Spleen (tissue), 11 donors: ENCODE measurements at regions not wholly inside any gene's neighbourhood (a gene's known extent, or its start where the extent isn't known, plus 50 kb on each side); places are given as distances from the start of the nearest gene placed in this dataset.
A peak's percentile ranks its signal among the peaks of the same experiment; 100 is the strongest.

Source experiments
- DNase-seq: peaks from one replicate; pipeline ENCODE4 v3.0.0-alpha.2; 2020
- H3K27ac ChIP-seq, 8 donors: fragments of 200-600 bp; sonication (generic) in 7 of 8; 1 replicate in 4 of 8; 2 replicates in 4 of 8; pipeline versions ENCODE4 v1.5.0 to v1.8.0; 2016 to 2021; ENCODE audit warnings: inconsistent platforms in 4 of 8, mild to moderate bottlenecking in 4 of 8, moderate library complexity in 1 of 8
- H3K27me3 ChIP-seq, 7 donors: fragments of 200-600 bp; sonication (generic) in 6 of 7; replicated peaks in 1 of 7; 1 replicate in 4 of 7; 2 replicates in 3 of 7; pipeline versions ENCODE4 v1.5.0 to v1.8.0; 2016 to 2021; ENCODE audit warnings: inconsistent platforms in 3 of 7, mild to moderate bottlenecking in 1 of 7
- H3K36me3 ChIP-seq, 6 donors: fragments of 200-600 bp; sonication (generic) in 5 of 6; 1 replicate in 4 of 6; 2 replicates in 2 of 6; pipeline versions ENCODE4 v1.5.0 to v1.8.0; 2016 to 2021; ENCODE audit warnings: inconsistent platforms in 2 of 6
- H3K4me1 ChIP-seq, 6 donors: fragments of 200-600 bp; sonication (generic) in 5 of 6; 1 replicate in 3 of 6; 2 replicates in 3 of 6; pipeline versions ENCODE4 v1.5.0 to v1.8.0; 2016 to 2021; ENCODE audit warnings: inconsistent platforms in 3 of 6
- H3K4me3 ChIP-seq, 8 donors: fragments of 200-600 bp; sonication (generic) in 7 of 8; 1 replicate in 4 of 8; 2 replicates in 4 of 8; pipeline versions ENCODE4 v1.5.0 to v1.8.0; 2016 to 2021; ENCODE audit warnings: inconsistent platforms in 4 of 8, mild to moderate bottlenecking in 4 of 8, moderate library complexity in 2 of 8
- H3K9me3 ChIP-seq, 8 donors: fragments of 200-600 bp; sonication (generic) in 7 of 8; 1 replicate in 4 of 8; 2 replicates in 4 of 8; pipeline versions ENCODE4 v1.5.0 to v1.8.0; 2016 to 2021; ENCODE audit warnings: inconsistent platforms in 4 of 8
- POLR2A ChIP-seq, 3 donors: fragments of 450-650 bp; IDR thresholded peaks; one replicate each; pipeline ENCODE4 v1.5.1; 2017; ENCODE audit warnings: antibody characterized with exemption in 3 of 3, mild to moderate bottlenecking in 1 of 3
- POLR2AphosphoS5 ChIP-seq, 3 donors: sonication (generic); formaldehyde crosslinking; IDR thresholded peaks; one replicate each; pipeline ENCODE4 v1.5.1; 2017; ENCODE audit warnings: antibody characterized with exemption in 3 of 3
- WGBS, 5 donors: extraction: QIAGEN DNeasy Blood & Tissue Kit in 3 of 5; methylation state at CpG; one replicate each; pipeline versions ENCODE4 v1.1.5 to v1.1.7; 2013 to 2018; 5-methylcytosine and 5-hydroxymethylcytosine counted together
- intact Hi-C: fragments of 100-400 bp; cut with DNase I; formaldehyde crosslinking; loops from one replicate; pipeline ENCODE4 v1.15.0; 2023; ENCODE audit warnings: low total_unique reads
- TF ChIP-seq, protein P1 (sequence below), 11 experiments: fragments of 200-600 bp in 7 of 11; fragments of 450-650 bp in 4 of 11; sonication (generic) in 4 of 11; IDR thresholded peaks in 8 of 11; conservative IDR thresholded peaks in 3 of 11; 1 replicate in 7 of 11; 2 replicates in 4 of 11; pipeline versions ENCODE4 v1.4.0 to v1.8.0; 2016 to 2021; ENCODE audit warnings: antibody characterized with exemption in 11 of 11, inconsistent platforms in 4 of 11, mild to moderate bottlenecking in 1 of 11
- donor health status: healthy with polysubstance abuse.
- donor health status: DM: no; HTN: no; CAD: no; lungs with moderate emphysema.
- donor health status: DM: no; HTN: no; CAD: no.
- donor health status: Bipolar disorder and iron deficiency.
- donor health status: healthy.
- donor health status: DM: no; HTN: no; CAD: no.
- donor health status: DM: yes; HTN: yes; CAD: no.

DNA sequence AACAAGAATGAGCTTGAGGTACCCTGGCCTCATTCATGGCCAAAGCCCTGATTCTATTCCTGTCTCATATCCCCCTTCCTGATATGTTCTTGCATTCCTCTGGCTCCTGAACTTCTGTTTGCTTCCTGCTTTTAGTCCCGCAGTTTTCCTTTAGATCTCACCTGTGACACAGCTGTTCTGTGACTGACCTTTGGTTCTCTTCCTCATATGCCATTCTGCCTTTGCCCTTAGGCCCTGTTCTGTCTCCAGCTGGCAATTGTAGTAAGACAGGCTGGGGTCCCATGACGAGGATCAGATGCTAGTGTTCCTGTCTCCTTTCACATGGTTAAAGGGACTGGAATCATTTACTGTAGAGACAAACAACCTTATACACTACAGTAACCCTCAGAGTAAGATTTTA is 59.0 kb upstream of the PDE3B start:
- intact Hi-C loops: no loop called here
- 61 to 79% (median 76%) methylated on average over 2 of the region's 2 CpGs for whole genome bisulfite sequencing, 5 donors
- H3K9me3 ChIP-seq: no peaks in the 10 kb centered on the region
- no peak overlapping the region for H3K27ac ChIP-seq
- TF ChIP-seq, protein P1, sequence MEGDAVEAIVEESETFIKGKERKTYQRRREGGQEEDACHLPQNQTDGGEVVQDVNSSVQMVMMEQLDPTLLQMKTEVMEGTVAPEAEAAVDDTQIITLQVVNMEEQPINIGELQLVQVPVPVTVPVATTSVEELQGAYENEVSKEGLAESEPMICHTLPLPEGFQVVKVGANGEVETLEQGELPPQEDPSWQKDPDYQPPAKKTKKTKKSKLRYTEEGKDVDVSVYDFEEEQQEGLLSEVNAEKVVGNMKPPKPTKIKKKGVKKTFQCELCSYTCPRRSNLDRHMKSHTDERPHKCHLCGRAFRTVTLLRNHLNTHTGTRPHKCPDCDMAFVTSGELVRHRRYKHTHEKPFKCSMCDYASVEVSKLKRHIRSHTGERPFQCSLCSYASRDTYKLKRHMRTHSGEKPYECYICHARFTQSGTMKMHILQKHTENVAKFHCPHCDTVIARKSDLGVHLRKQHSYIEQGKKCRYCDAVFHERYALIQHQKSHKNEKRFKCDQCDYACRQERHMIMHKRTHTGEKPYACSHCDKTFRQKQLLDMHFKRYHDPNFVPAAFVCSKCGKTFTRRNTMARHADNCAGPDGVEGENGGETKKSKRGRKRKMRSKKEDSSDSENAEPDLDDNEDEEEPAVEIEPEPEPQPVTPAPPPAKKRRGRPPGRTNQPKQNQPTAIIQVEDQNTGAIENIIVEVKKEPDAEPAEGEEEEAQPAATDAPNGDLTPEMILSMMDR (IDR thresholded peaks at IDR 0.05 in 8 of 11, conservative IDR thresholded peaks at IDR 0.05 in 3 of 11): no peak
- TF ChIP-seq POLR2AphosphoS5 (IDR thresholded peaks at IDR 0.05): no peak
- TF ChIP-seq POLR2A (IDR thresholded peaks at IDR 0.05): no peak
- no peaks in the 10 kb centered on the region for H3K36me3 ChIP-seq
- DNase-seq: no peak
- no peaks in the 10 kb centered on the region for H3K27me3 ChIP-seq
- peaks cover 0 to 18% (median 5%) of the 10 kb centered on the region in 6 donors for H3K4me1 ChIP-seq
- no peak overlapping the region for H3K4me3 ChIP-seq

DNA sequence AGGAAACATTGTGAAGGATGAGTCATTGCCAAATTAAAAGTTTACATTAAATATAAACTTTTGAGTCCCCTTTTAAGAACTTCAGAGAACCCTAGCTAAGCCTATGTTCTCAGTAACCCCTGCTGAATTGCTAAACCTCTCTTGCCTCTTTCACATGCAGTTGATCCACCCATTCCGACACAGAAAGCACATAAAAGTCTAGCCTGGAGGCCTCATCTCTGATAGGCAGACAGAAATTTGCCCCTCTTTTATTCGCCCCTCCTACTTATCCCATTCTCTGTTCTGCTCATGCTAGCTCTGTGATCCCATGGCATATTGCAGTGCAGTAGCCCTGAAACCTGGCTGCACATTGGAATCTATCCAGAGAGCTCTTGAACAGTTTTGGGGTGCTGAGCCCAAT is 58.2 kb upstream of the PDE3B start:
- Histone ChIP-seq H3K36me3 (no peaks in the 10 kb centered on the region), H3K4me1 (peaks cover 0 to 10% (median 0%) of the 10 kb centered on the region in 6 donors), H3K9me3 (no peaks in the 10 kb centered on the region), H3K4me3 (no peak overlapping the region), H3K27me3 (no peaks in the 10 kb centered on the region), H3K27ac (no peak overlapping the region)
- TF ChIP-seq, protein P1 (IDR thresholded peaks at IDR 0.05 in 8 of 11, conservative IDR thresholded peaks at IDR 0.05 in 3 of 11): no peak
- TF ChIP-seq POLR2AphosphoS5 (IDR thresholded peaks at IDR 0.05) (no peak), POLR2A (IDR thresholded peaks at IDR 0.05) (no peak)
- 89 to 100% (median 97%) methylated on average over 2 of the region's 2 CpGs for WGBS, 5 donors
- intact Hi-C loops: no loop called here
- DNase-seq: no peak

DNA sequence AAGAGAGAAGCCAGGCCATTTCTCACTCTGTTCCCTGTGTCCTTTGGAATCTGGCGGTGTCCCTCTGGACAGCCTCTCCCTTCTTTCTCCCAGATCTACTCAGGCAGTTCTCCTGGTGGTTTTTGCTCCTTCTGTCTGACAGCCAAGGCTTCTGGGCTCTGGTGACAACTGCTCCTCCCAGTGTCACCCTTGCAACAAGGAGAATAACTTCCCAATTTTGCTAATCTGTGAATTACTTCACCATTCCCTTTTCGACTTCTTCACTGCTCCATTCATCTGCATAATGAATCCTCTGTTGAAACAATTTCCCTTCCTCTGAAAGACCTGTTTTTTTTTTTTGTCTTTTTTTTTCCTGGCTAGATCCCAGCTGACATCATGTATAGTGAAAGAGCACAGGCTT is 56.3 kb upstream of the PDE3B start:
- Histone ChIP-seq H3K9me3 (no peaks in the 10 kb centered on the region), H3K27ac (peak overlapping the region in 1 of 8 donors; percentile 38), H3K27me3 (no peaks in the 10 kb centered on the region), H3K4me1 (peaks cover 0 to 10% (median 0%) of the 10 kb centered on the region in 6 donors), H3K4me3 (no peak overlapping the region), H3K36me3 (no peaks in the 10 kb centered on the region)
- intact Hi-C loops: no loop called here
- DNase-seq: no peak
- 55 to 83% (median 65%) methylated on average over 2 of the region's 2 CpGs for WGBS, 5 donors
- TF ChIP-seq, protein P1 (IDR thresholded peaks at IDR 0.05 in 8 of 11, conservative IDR thresholded peaks at IDR 0.05 in 3 of 11): no peak
- TF ChIP-seq POLR2AphosphoS5 (IDR thresholded peaks at IDR 0.05) (no peak), POLR2A (IDR thresholded peaks at IDR 0.05) (no peak)

DNA sequence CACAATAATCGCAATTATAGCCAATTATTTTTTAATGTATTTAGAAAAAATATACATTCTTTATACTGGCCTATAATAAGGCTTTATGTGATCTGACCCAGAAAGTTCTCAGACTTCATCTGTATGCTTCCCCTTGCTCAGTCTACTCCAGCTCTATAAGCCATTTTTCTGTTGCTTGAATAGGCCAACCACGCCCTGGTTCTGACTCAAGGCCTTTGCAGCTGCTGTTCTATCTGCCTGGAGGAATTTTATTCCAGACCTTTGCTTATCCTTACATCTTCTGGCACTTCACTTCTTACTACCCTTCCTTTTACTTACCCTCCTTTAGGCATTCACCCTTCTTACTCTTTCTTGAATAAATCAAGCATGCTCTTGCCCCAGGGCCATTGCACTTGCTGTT is 54.9 kb upstream of the PDE3B start:
- H3K4me1 ChIP-seq: peaks cover 0 to 10% (median 0%) of the 10 kb centered on the region in 6 donors
- TF ChIP-seq POLR2A (IDR thresholded peaks at IDR 0.05) (no peak), POLR2AphosphoS5 (IDR thresholded peaks at IDR 0.05) (no peak)
- TF ChIP-seq, protein P1 (IDR thresholded peaks at IDR 0.05 in 8 of 11, conservative IDR thresholded peaks at IDR 0.05 in 3 of 11): no peak
- intact Hi-C loops: no loop called here
- H3K36me3 ChIP-seq: no peaks in the 10 kb centered on the region
- WGBS, 5 donors: 82 to 93% (median 91%) methylated on average over 2 of the region's 2 CpGs
- H3K4me3 ChIP-seq: no peak overlapping the region
- no peak for DNase-seq
- no peak overlapping the region for H3K27ac ChIP-seq
- no peaks in the 10 kb centered on the region for H3K9me3 ChIP-seq
- no peaks in the 10 kb centered on the region for H3K27me3 ChIP-seq
